ENCODE measurements at regions not wholly inside any gene's neighbourhood (a gene's known extent, or its start where the extent isn't known, plus 50 kb on each side); places are given as distances from the start of the nearest gene placed in this dataset.

DNA sequence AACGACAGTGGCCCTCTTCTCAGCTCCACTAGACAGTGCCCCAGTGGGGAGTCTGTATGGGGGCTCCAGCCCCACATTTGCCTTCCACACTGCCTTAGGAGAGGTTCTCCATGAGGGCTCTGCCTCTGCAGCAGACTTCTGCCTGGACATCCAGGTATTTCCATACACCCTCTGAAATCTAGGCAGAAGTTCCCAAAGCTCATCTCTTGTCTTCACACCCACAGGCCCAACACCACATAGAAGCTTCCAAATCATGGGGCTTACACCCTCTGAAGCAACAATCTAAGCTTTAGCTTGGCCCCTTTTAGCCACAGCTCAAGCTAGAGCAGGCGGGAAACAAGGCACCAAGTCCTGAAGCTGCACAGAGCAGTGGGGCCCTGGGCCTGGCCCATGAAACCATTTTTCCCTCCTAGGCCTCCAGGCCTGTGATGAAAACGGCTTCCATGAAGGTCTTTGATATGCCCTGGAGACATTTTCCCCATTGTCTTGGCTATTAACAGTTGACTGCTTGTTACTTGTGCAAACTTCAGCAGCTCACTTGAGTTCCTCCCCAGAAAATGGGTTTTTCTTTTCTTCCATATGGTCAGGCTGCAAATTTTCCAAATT, 89.2 kb downstream of the KBTBD2 start:
- no peak for TF ChIP-seq CTCF (conservative IDR thresholded peaks at IDR 0.05; ENCODE audit: low read length)
- no peak for TF ChIP-seq EZH2phosphoT487 (IDR thresholded peaks at IDR 0.05; ENCODE audit: borderline replicate concordance)

Data from Loucy (cell line).